HepG2 (cell line): ENCODE measurements at regions not wholly inside any gene's neighbourhood (a gene's known extent, or its start where the extent isn't known, plus 50 kb on each side); places are given as distances from the start of the nearest gene placed in this dataset.

Source experiments
- ATAC-seq: fragments of 200-7000 bp; cut with Tn5 transposase; 3 replicates; pipeline ENCODE4 v1.9.1; 2020; ENCODE audit warnings: mild to moderate bottlenecking, moderate library complexity
- BruUV-seq: library from RNA; stranded (reverse); fragments of 400-500 nt; replicated peaks from 2 replicates; lab custom pipeline; 2021; lab: Mats Ljungman, UMichigan
- CTCF ChIA-PET: fragments of 300-600 bp; formaldehyde crosslinking; extraction: SDS; loops from one replicate; lab custom pipeline; 2021; ENCODE audit warnings: low total read pairs, inconsistent platforms, low intra/inter-chr PET ratio; lab: Yijun Ruan, JAX
- POLR2A ChIA-PET: fragments of 350-600 bp; sonication (Branson Sonifier 250); formaldehyde crosslinking; loops from one replicate; lab custom pipeline; 2020; ENCODE audit warnings: antibody characterized with exemption, inconsistent platforms; lab: Yijun Ruan, JAX
- DNase-seq: peaks from one replicate; pipeline ENCODE4 v3.0.0-alpha.2; 2015; ENCODE audit warnings: low spot score
- FAIRE-seq: peaks from 3 replicates; lab custom pipeline; 2011; peaks lifted over from hg19 to GRCh38; lab: Jason Lieb, UNC
- H2AFZ ChIP-seq: one replicate; pipeline ENCODE4 v1.6.1; 2011; ENCODE audit warnings: low read length, inconsistent platforms
- H3K27ac ChIP-seq: fragments of 300-600 bp; 3 replicates; pipeline ENCODE4 v1.8.0; 2011; ENCODE audit warnings: mixed run types, mild to moderate bottlenecking, mixed read lengths, low read length, inconsistent platforms; ENCODE audit not compliant: insufficient read depth; ENCODE audit errors: extremely low read length
- H3K27me3 ChIP-seq, 2 experiments: fragments of 200-600 bp in 1 of 2; 2 replicates in 1 of 2; 3 replicates in 1 of 2; pipeline versions ENCODE4 v1.6.0 to v1.8.0; 2011; ENCODE audit warnings: low read length in 2 of 2, mild to moderate bottlenecking in 2 of 2, moderate library complexity in 2 of 2, inconsistent platforms in 1 of 2; ENCODE audit not compliant: insufficient read depth in 2 of 2, control insufficient read depth in 1 of 2
- H3K36me3 ChIP-seq, 2 experiments: fragments of 200-600 bp in 1 of 2; replicated peaks in 1 of 2; 2 replicates in 1 of 2; 3 replicates in 1 of 2; pipeline versions ENCODE4 v1.5.1 to v1.8.0; 2011; ENCODE audit warnings: low read length in 2 of 2, inconsistent platforms in 1 of 2; ENCODE audit not compliant: insufficient read depth in 2 of 2, control insufficient read depth in 1 of 2
- H3K4me1 ChIP-seq: 2 replicates; pipeline ENCODE4 v1.5.1; 2012; ENCODE audit warnings: low read length, inconsistent platforms; ENCODE audit not compliant: insufficient read depth
- H3K4me2 ChIP-seq: 2 replicates; pipeline ENCODE4 v1.6.0; 2011; ENCODE audit warnings: low read depth, low read length, inconsistent platforms
- H3K4me3 ChIP-seq, 3 experiments: fragments of 200-600 bp in 1 of 3; sonication (generic), shearing (Covaris generic) in 1 of 3; replicated peaks in 1 of 3; 2 replicates each; pipeline ENCODE4 v1.5.1; 2011 to 2016; ENCODE audit warnings: low read length in 3 of 3, inconsistent platforms in 2 of 3, low read depth in 2 of 3, mild to moderate bottlenecking in 2 of 3, control low read depth in 1 of 3, mixed read lengths in 1 of 3; ENCODE audit not compliant: insufficient read depth in 1 of 3
- H3K79me2 ChIP-seq: one replicate; pipeline ENCODE4 v1.6.1; 2011; ENCODE audit warnings: low read length, inconsistent platforms; ENCODE audit not compliant: insufficient read depth
- H3K9ac ChIP-seq: 2 replicates; pipeline ENCODE4 v1.6.0; 2011; ENCODE audit warnings: mild to moderate bottlenecking, low read depth, low read length, inconsistent platforms; ENCODE audit not compliant: insufficient read depth
- H3K9me3 ChIP-seq: 2 replicates; pipeline ENCODE4 v1.5.1; 2012; ENCODE audit warnings: mild to moderate bottlenecking, low read length
- H4K20me1 ChIP-seq: 2 replicates; pipeline ENCODE4 v1.6.0; 2011; ENCODE audit warnings: inconsistent platforms, mild to moderate bottlenecking, low read length, moderate library complexity; ENCODE audit not compliant: insufficient read depth
- EED ChIP-seq: sonication (generic); formaldehyde crosslinking; IDR thresholded peaks from 2 replicates; pipeline ENCODE4 v1.5.0; 2020; ENCODE audit warnings: mild to moderate bottlenecking, missing genetic modification reagents
- KDM2A ChIP-seq: sonication (generic); formaldehyde crosslinking; IDR thresholded peaks from 2 replicates; pipeline ENCODE4 v1.4.0; 2020; ENCODE audit warnings: low read depth, missing genetic modification reagents, borderline replicate concordance
- SKI ChIP-seq: fragments of 450-650 bp; IDR thresholded peaks from one replicate; pipeline ENCODE4 v1.6.1; 2018; ENCODE audit warnings: mild to moderate bottlenecking; ENCODE audit not compliant: partially characterized antibody
- SRSF9 ChIP-seq: fragments of 200-400 bp; formaldehyde crosslinking; IDR thresholded peaks from 2 replicates; pipeline ENCODE4 v1.6.1; 2018; ENCODE audit warnings: borderline replicate concordance, mild to moderate bottlenecking, low read depth, low read length; ENCODE audit not compliant: insufficient read depth, poor library complexity, severe bottlenecking
- ZFY ChIP-seq: sonication (generic); formaldehyde crosslinking; IDR thresholded peaks from 2 replicates; pipeline ENCODE4 v1.4.0; 2020; ENCODE audit warnings: missing genetic modification reagents
- ZIK1 ChIP-seq: sonication (generic); formaldehyde crosslinking; IDR thresholded peaks from 2 replicates; pipeline ENCODE4 v1.5.0; 2020; ENCODE audit warnings: mild to moderate bottlenecking, low read depth, missing genetic modification reagents, borderline replicate concordance
- ZNF674 ChIP-seq: sonication (generic); formaldehyde crosslinking; IDR thresholded peaks from 2 replicates; pipeline ENCODE4 v1.5.0; 2020; ENCODE audit warnings: low read depth, mild to moderate bottlenecking, missing genetic modification reagents
- in situ Hi-C: cut with HindIII; loops from 2 replicates; pipeline ENCODE4 v1.10.0; 2017; ENCODE audit warnings: low pct_unique_long_range_greater_than_20kb; ENCODE audit not compliant: extremely low pct_ligation_motif_present
- intact Hi-C: fragments of 100-400 bp; cut with micrococcal nuclease; formaldehyde crosslinking; loops from one replicate; pipeline ENCODE4 v1.10.0; 2022; ENCODE audit not compliant: unreplicated experiment
- TF ChIP-seq, protein P1 (sequence below): sonication (generic); formaldehyde crosslinking; IDR thresholded peaks from 2 replicates; pipeline ENCODE4 v1.4.0; 2020; ENCODE audit warnings: missing genetic modification reagents
- TF ChIP-seq, protein P2 (sequence below): sonication (generic); formaldehyde crosslinking; IDR thresholded peaks from 2 replicates; pipeline ENCODE4 v1.5.1; 2020; ENCODE audit warnings: mild to moderate bottlenecking, moderate library complexity, missing genetic modification reagents

- TF ChIP-seq, protein P1, sequence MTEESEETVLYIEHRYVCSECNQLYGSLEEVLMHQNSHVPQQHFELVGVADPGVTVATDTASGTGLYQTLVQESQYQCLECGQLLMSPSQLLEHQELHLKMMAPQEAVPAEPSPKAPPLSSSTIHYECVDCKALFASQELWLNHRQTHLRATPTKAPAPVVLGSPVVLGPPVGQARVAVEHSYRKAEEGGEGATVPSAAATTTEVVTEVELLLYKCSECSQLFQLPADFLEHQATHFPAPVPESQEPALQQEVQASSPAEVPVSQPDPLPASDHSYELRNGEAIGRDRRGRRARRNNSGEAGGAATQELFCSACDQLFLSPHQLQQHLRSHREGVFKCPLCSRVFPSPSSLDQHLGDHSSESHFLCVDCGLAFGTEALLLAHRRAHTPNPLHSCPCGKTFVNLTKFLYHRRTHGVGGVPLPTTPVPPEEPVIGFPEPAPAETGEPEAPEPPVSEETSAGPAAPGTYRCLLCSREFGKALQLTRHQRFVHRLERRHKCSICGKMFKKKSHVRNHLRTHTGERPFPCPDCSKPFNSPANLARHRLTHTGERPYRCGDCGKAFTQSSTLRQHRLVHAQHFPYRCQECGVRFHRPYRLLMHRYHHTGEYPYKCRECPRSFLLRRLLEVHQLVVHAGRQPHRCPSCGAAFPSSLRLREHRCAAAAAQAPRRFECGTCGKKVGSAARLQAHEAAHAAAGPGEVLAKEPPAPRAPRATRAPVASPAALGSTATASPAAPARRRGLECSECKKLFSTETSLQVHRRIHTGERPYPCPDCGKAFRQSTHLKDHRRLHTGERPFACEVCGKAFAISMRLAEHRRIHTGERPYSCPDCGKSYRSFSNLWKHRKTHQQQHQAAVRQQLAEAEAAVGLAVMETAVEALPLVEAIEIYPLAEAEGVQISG: no peak
- TF ChIP-seq, protein P2, sequence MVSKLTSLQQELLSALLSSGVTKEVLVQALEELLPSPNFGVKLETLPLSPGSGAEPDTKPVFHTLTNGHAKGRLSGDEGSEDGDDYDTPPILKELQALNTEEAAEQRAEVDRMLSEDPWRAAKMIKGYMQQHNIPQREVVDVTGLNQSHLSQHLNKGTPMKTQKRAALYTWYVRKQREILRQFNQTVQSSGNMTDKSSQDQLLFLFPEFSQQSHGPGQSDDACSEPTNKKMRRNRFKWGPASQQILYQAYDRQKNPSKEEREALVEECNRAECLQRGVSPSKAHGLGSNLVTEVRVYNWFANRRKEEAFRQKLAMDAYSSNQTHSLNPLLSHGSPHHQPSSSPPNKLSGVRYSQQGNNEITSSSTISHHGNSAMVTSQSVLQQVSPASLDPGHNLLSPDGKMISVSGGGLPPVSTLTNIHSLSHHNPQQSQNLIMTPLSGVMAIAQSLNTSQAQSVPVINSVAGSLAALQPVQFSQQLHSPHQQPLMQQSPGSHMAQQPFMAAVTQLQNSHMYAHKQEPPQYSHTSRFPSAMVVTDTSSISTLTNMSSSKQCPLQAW (CRISPR knock-in tag): no peak
- TF ChIP-seq ZIK1 (CRISPR knock-in tag): no peak
Measured at GRCh38 chr7:79909176-79909575, 225.5 kb upstream of the GNAI1 start (continued).

DNA sequence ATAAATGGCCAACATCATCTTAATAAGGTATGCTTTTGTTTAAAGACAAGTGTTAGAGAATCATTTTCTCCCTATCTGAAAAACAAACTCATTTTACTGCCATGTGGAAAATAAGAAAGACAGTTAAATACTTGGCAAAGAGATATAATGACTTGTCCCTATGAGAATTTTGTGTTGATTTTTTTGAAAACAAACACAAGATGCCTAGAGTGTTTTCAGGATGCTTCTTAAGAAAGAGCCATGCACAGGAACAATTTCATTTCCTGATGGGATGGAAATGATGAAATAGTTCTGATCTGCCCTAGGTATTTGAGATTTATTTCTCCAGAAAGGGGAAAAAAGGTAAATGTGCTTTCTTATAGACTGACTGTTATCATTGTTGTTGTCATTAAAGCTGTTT, 237.5 kb upstream of the GNAI1 start:
- CTCF ChIA-PET: no interaction called here

More for the DNA sequence above, 237.5 kb upstream of the GNAI1 start:
- no peak for TF ChIP-seq SKI
- no peak for TF ChIP-seq SRSF9
- TF ChIP-seq ZFY (CRISPR knock-in tag): no peak
- no peak for TF ChIP-seq ZNF674 (CRISPR knock-in tag)
- no peak for TF ChIP-seq EED
- no peak for TF ChIP-seq KDM2A (CRISPR knock-in tag)
- Histone ChIP-seq H3K9ac (no peak overlapping the region), H3K9me3 (no peaks in the 10 kb centered on the region), H3K27me3 (no peaks in the 10 kb centered on the region), H3K4me2 (no peak overlapping the region), H3K4me3 (no peak overlapping the region), H3K27ac (no peak overlapping the region), H3K36me3 (no peaks in the 10 kb centered on the region), H4K20me1 (no peaks in the 10 kb centered on the region), H3K79me2 (no peaks in the 10 kb centered on the region), H2AFZ (no peak overlapping the region), H3K4me1 (no peaks in the 10 kb centered on the region)
- no TSS peak for BruUV-seq
- intact Hi-C loops (no loop called here), in situ Hi-C loops (no loop called here)
- POLR2A ChIA-PET: no interaction called here
- FAIRE-seq (no peak), ATAC-seq (no peak), DNase-seq (no peak)
